ENCODE measurements at regions not wholly inside any gene's neighbourhood (a gene's known extent, or its start where the extent isn't known, plus 50 kb on each side); places are given as distances from the start of the nearest gene placed in this dataset.

GRCh38 chr6:22809370-22809769 is 240.0 kb downstream of the HDGFL1 start:
- no peak overlapping the region for H3K4me3 Mint-ChIP-seq
- no peak for DNase-seq
- H3K36me3 Mint-ChIP-seq (ENCODE audit: low read depth): peaks cover 5% of the 10 kb centered on the region
- H3K27me3 Mint-ChIP-seq (ENCODE audit: low read depth, poor library complexity): no peaks in the 10 kb centered on the region
- H3K27ac Mint-ChIP-seq: no peak overlapping the region
- peaks cover 28% of the 10 kb centered on the region for H3K4me1 Mint-ChIP-seq
- peaks cover 11% of the 10 kb centered on the region for H3K9me3 Mint-ChIP-seq
- TF ChIP-seq CTCF (IDR thresholded peaks at IDR 0.05): no peak

- Mint-ChIP-seq H3K27ac (no peak overlapping the region), H3K27me3 (ENCODE audit: low read depth, poor library complexity) (no peaks in the 10 kb centered on the region), H3K4me3 (no peak overlapping the region), H3K4me1 (no peaks in the 10 kb centered on the region), H3K9me3 (peaks cover 21% of the 10 kb centered on the region), H3K36me3 (ENCODE audit: low read depth) (no peaks in the 10 kb centered on the region)
- no peak for TF ChIP-seq CTCF (IDR thresholded peaks at IDR 0.05)
- no peak for DNase-seq
These were observed 249.8 kb downstream of the HDGFL1 start for GRCh38 chr6:22819209-22819608.

GRCh38 chr6:22821664-22822320 is 252.4 kb downstream of the HDGFL1 start:
- Mint-ChIP-seq H3K9me3 (peaks cover 11% of the 10 kb centered on the region), H3K27ac (no peak overlapping the region), H3K4me1 (no peaks in the 10 kb centered on the region), H3K4me3 (no peak overlapping the region), H3K27me3 (ENCODE audit: low read depth, poor library complexity) (no peaks in the 10 kb centered on the region), H3K36me3 (ENCODE audit: low read depth) (no peaks in the 10 kb centered on the region)
- no peak for TF ChIP-seq CTCF (IDR thresholded peaks at IDR 0.05)
- no peak for DNase-seq

- Mint-ChIP-seq H3K4me3 (no peak overlapping the region), H3K9me3 (no peaks in the 10 kb centered on the region), H3K27me3 (ENCODE audit: low read depth, poor library complexity) (no peaks in the 10 kb centered on the region), H3K4me1 (peaks cover 22% of the 10 kb centered on the region), H3K27ac (no peak overlapping the region), H3K36me3 (ENCODE audit: low read depth) (no peaks in the 10 kb centered on the region)
- DNase-seq: no peak
- no peak for TF ChIP-seq CTCF (IDR thresholded peaks at IDR 0.05)
These were observed 255.8 kb downstream of the HDGFL1 start for GRCh38 chr6:22825210-22825609.

GRCh38 chr6:22826961-22827360 is 257.6 kb downstream of the HDGFL1 start:
- H3K27ac Mint-ChIP-seq: no peak overlapping the region
- TF ChIP-seq CTCF (IDR thresholded peaks at IDR 0.05): no peak
- no peaks in the 10 kb centered on the region for H3K27me3 Mint-ChIP-seq (ENCODE audit: low read depth, poor library complexity)
- peaks cover 22% of the 10 kb centered on the region for H3K4me1 Mint-ChIP-seq
- DNase-seq: no peak
- H3K9me3 Mint-ChIP-seq: peaks cover 3% of the 10 kb centered on the region
- H3K4me3 Mint-ChIP-seq: no peak overlapping the region
- no peaks in the 10 kb centered on the region for H3K36me3 Mint-ChIP-seq (ENCODE audit: low read depth)

GRCh38 chr6:22827760-22828159 is 258.4 kb downstream of the HDGFL1 start:
- no peaks in the 10 kb centered on the region for H3K36me3 Mint-ChIP-seq (ENCODE audit: low read depth)
- DNase-seq: no peak
- no peak for TF ChIP-seq CTCF (IDR thresholded peaks at IDR 0.05)
- H3K4me3 Mint-ChIP-seq: no peak overlapping the region
- H3K27me3 Mint-ChIP-seq (ENCODE audit: low read depth, poor library complexity): no peaks in the 10 kb centered on the region
- H3K4me1 Mint-ChIP-seq: peaks cover 23% of the 10 kb centered on the region
- H3K27ac Mint-ChIP-seq: no peak overlapping the region
- H3K9me3 Mint-ChIP-seq: peaks cover 3% of the 10 kb centered on the region

Data from nephron progenitor cell (in vitro differentiated cells).